GM13976 (cell line): ENCODE measurements at regions not wholly inside any gene's neighbourhood (a gene's known extent, or its start where the extent isn't known, plus 50 kb on each side); places are given as distances from the start of the nearest gene placed in this dataset.

Experiments used
- DNase-seq: peaks from one replicate; pipeline ENCODE4 v3.0.0; 2012; ENCODE audit warnings: low spot score
- CTCF ChIP-seq: IDR thresholded peaks from 2 replicates; pipeline ENCODE4 v1.5.1; 2012; ENCODE audit warnings: borderline replicate concordance, mild to moderate bottlenecking; ENCODE audit not compliant: insufficient read depth; ENCODE audit errors: extremely low read depth, missing control alignments, control extremely low read depth
- in situ Hi-C: fragments of 300-500 bp; cut with MboI; formaldehyde crosslinking; loops from one replicate; pipeline ENCODE4 v1.12.0; 2022; ENCODE audit warnings: low sequenced_read_pairs, mixed read lengths, inconsistent platforms; ENCODE audit not compliant: unreplicated experiment

GRCh38 chr4:23006756-23007155 lies 314.0 kb downstream of the GBA3 start:
- no peak for TF ChIP-seq CTCF
- in situ Hi-C loops, result no loop called here
- no peak for DNase-seq

- in situ Hi-C loops, result no loop called here
- DNase-seq, result no peak
- no peak for TF ChIP-seq CTCF
Measured at GRCh38 chr4:23005691-23006090, 313.0 kb downstream of the GBA3 start.

- no peak for TF ChIP-seq CTCF
- in situ Hi-C loops, result no loop called here
- no peak for DNase-seq
Measured at GRCh38 chr4:23001478-23001877, 308.7 kb downstream of the GBA3 start.

GRCh38 chr4:22999419-22999818 lies 306.7 kb downstream of the GBA3 start:
- TF ChIP-seq CTCF, result no peak
- DNase-seq, result no peak
- in situ Hi-C loops, result no loop called here

- in situ Hi-C loops, result no loop called here
- no peak for DNase-seq
- TF ChIP-seq CTCF, result no peak
Measured at GRCh38 chr4:22997358-22998224, 304.9 kb downstream of the GBA3 start.

GRCh38 chr4:22991576-22991975 lies 298.8 kb downstream of the GBA3 start:
- in situ Hi-C loops, result no loop called here
- no peak for DNase-seq
- TF ChIP-seq CTCF, result no peak
